DND-41 (cell line): ENCODE measurements at regions not wholly inside any gene's neighbourhood (a gene's known extent, or its start where the extent isn't known, plus 50 kb on each side); places are given as distances from the start of the nearest gene placed in this dataset.

Experiments
- CTCF ChIP-seq: IDR thresholded peaks from 2 replicates; pipeline ENCODE4 v1.5.1; 2012; ENCODE audit warnings: borderline replicate concordance, low read length, moderate library complexity, mild to moderate bottlenecking; ENCODE audit not compliant: poor library complexity, severe bottlenecking; ENCODE audit errors: extremely low read depth
- EZH2 ChIP-seq: IDR thresholded peaks from 3 replicates; pipeline ENCODE4 v1.6.1; 2012; ENCODE audit warnings: borderline replicate concordance, low read depth, mild to moderate bottlenecking, moderate library complexity, low read length, inconsistent platforms; ENCODE audit not compliant: severe bottlenecking

- no peak for TF ChIP-seq CTCF
- TF ChIP-seq EZH2 = no peak
These were observed 234.6 kb downstream of the SNX10 start for GRCh38 chr7:26526265-26526587.
